Head of caudate nucleus (tissue), 42 donors: ENCODE measurements at regions not wholly inside any gene's neighbourhood (a gene's known extent, or its start where the extent isn't known, plus 50 kb on each side); places are given as distances from the start of the nearest gene placed in this dataset.

Experiments used
- DNase-seq, 42 donors: peaks; one replicate each; pipeline versions ENCODE4 v3.0.0 to v3.0.0-alpha.2; 2020 to 2021; ENCODE audit warnings: mixed read lengths in 7 of 42
- intact Hi-C: fragments of 100-400 bp; cut with DNase I; formaldehyde crosslinking; loops from one replicate; pipeline ENCODE4 v1.15.0; 2022

GRCh38 chr3:193754719-193755118 lies 161.7 kb downstream of the OPA1 start:
- intact Hi-C loops, result no loop called here
- DNase-seq, result no peak

- intact Hi-C loops, result no loop called here
- DNase-seq, result no peak
Observed at GRCh38 chr3:193756536-193756935, 163.5 kb downstream of the OPA1 start.

DNA sequence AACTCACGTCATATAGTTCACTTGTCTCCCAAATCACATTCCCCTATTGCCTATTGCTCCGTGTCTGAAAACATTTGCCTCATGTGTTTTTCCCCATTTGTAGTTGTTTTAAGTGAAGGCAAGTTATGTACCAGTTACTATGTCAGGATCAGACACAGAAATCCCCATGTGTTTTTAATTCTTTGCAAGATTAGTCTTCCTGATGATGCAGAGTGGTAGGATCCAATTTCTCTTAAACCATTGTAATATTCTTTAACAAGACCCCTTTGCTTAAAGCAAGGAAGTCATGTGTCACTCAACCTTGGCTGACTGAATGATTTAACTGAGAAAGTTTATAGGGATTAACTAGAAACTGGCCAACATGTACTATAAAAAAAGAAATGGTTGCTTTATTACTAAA lies 164.4 kb downstream of the OPA1 start:
- intact Hi-C loops, result no loop called here
- DNase-seq, result no peak

DNA sequence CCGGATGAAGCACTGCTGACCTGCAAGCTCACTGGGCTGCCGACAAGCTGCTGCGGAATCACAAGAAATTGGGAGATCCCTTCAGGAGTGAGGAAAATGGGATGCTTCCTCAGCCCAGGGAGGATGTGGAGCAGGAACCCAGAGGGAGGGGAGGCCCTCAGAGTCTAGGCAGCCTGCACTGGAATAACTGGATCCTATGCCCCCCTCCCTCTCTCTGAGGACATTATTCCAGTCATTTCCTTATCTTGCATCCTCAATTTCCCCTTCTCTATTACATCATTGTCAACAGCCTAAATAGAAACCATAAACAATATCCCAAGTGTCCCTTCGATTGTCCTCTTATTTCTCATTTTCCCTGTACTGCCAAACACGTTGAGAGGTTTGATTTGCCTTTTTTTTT lies 169.0 kb downstream of the OPA1 start:
- DNase-seq, result no peak
- intact Hi-C loops, result no loop called here

GRCh38 chr3:193762657-193763056 lies 169.6 kb downstream of the OPA1 start:
- DNase-seq, result no peak
- intact Hi-C loops, result no loop called here

DNA sequence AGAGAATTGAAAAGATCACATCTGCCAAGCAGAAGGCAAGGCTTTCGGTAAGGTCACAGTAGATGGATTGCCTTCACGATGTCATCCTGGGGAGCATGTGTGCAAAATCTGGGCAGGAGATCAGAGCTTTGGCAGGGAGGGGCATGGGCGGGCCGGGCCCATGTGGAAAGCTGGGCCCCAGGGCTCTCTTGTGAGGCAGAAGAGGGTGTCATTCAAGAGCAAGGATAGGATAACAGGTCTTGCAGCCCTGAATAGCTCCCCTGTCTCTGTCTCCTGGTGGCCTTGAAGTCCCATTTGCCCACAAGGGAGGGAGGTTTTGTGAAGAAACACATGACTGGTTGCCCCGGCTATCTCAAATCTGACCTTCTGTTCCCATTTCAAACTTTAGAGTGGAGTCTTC lies 172.0 kb downstream of the OPA1 start:
- DNase-seq, result peak in 1 of 42 donors; percentile 20
- intact Hi-C loops, result no loop called here

DNA sequence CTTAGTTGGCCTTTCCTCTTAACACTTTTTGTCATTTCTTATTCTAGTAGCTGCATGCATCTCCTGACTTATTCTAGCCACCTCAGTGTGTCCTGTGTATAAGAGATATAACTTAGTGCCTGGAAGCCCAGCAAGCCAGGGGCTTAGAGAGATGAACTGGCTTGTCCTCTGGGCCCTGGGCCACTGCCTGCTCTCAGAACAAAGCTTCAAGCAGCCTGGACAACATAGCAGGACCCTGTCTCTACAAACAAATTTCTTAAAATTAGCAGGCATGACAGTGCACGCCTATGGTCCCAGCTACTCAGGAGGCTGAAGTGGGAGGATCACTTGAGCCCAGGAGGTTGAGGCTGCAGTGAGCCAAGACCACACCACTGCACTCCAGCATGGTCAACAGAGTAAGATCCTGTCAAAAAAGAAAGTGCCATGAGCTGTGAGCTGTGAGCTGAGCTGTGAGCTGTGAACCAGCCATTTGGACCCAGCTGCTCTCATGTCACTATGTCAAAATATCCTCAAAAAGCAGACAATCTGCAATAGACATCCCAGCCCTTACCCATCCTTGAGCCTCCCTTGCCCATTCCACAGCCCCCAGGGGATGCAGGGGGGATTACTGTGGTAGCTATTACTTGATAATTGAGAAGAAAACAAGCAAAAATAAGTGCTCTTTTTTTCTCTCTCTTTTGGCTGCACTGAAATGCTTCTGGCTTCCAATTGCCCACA lies 174.5 kb downstream of the OPA1 start:
- peak in 2 of 42 donors; percentile 4 to 25 for DNase-seq
- intact Hi-C loops, result no loop called here

- intact Hi-C loops, result no loop called here
- DNase-seq, result peak in 1 of 42 donors; percentile 12
Observed at GRCh38 chr3:193768070-193768394, 175.0 kb downstream of the OPA1 start.

DNA sequence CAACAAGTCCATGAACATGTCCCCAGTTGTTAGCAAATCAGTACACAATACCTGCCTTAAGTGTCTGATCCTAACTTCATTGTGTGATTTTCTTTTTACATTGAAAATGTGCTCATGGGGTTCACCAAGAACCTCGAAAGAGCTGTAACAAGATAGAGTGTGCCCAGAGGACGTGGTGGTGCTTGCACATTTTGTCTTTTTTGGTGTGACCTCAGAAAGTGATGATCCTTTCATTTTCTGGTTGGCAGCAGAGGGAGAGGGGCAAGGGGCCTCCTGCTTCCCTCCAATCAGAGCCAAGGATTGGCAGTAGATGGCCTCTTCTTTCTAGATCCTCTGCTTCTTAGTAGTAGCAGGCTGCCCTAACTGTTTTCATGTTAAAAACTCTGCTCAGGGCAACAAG lies 176.4 kb downstream of the OPA1 start:
- DNase-seq, result peak in 2 of 42 donors; percentile 10 to 13
- intact Hi-C loops, result no loop called here

DNA sequence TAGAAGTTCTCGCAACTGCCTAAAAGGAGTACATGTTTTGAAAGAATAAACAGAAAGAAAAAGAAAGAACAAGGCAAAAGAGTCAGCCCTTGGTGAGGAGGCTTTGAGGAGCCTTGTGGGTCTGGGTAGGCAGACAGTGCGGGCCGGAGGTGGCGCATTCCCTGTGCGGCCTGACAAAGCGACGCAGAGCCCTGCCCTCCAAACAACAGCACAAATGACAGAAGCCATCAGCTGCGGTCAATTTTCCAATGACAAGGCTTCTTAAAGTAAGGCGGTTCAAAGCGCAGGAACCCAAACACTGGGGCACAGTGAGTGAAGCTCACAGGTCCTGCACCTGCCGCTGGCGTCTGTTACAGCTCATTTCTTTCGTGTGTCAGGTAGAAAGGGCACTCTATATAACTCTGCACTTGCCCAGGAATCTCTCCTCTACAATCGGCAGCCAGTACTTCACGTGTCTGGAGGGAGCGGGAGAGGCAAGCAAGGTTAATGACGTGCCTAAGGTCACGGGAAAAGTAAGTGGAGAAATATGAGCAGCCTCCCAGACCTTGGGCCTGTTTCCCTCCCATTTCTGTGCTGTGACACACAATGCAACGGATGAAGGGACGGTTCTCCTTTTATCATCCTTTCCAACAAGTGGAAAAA lies 178.1 kb downstream of the OPA1 start:
- intact Hi-C loops, result no loop called here
- peak in 2 of 42 donors; percentile 22 to 38 for DNase-seq

GRCh38 chr3:193771653-193772421 lies 178.8 kb downstream of the OPA1 start:
- peak in 2 of 42 donors; percentile 4 to 24 for DNase-seq
- intact Hi-C loops, result no loop called here

DNA sequence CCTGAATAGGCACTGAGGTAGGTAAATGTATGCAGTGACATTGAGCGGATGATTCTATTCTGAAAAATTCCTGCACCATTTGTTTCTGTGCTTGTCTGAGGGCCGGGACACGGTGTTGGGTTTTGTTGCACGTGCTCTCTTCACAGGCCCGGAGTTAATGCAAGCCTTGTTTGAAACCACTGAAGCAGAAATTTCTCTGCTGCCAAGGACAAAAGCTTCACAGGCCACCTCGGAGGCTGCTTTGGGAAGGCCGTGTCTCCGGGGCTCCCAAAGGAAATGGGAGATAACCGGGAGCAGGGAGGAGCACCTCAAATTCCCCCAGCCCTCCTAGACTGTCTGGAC lies 179.4 kb downstream of the OPA1 start:
- peak in 4 of 42 donors; percentile 12 to 43 (median 28) for DNase-seq
- intact Hi-C loops, result no loop called here

- peak in 2 of 42 donors; percentile 27 to 33 for DNase-seq
- intact Hi-C loops, result no loop called here
Observed at GRCh38 chr3:193773266-193774220, 180.5 kb downstream of the OPA1 start.

DNA sequence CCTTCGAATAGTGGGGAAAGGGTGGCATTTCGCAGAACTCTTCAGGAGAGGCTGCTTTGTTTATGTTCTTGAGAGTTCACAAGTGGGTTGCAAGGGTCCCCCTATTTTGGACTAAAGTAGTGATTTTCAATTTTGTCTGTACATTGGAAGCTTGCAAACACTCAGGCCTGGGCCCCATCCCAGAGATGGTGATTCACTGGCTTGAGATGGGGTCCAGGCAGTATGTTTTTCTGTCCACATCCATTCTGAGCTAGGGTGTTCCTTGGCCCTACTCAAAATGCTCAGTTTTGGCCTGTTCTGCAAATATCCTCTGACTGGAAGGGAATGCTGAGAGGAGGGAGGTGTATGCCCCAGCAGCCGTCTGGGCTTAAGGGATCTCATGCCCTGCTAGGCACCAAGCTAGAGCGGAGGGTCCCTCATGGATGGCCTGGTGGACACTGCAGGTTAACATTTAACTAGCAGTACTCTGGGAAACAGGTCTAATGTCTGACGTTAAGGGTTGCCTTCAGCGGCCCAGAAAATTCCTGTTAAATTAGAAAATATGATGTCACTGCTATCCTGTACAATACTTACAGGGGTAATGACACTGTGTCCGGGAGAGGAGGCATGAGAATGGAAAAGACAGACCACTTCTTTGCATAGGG lies 181.4 kb downstream of the OPA1 start:
- peak in 2 of 42 donors; percentile 23 to 24 for DNase-seq

GRCh38 chr3:193774916-193775285 lies 181.9 kb downstream of the OPA1 start:
- intact Hi-C loops, result no loop called here
- DNase-seq, result no peak

More for the DNA sequence above, 181.4 kb downstream of the OPA1 start:
- intact Hi-C loops, result no loop called here

DNA sequence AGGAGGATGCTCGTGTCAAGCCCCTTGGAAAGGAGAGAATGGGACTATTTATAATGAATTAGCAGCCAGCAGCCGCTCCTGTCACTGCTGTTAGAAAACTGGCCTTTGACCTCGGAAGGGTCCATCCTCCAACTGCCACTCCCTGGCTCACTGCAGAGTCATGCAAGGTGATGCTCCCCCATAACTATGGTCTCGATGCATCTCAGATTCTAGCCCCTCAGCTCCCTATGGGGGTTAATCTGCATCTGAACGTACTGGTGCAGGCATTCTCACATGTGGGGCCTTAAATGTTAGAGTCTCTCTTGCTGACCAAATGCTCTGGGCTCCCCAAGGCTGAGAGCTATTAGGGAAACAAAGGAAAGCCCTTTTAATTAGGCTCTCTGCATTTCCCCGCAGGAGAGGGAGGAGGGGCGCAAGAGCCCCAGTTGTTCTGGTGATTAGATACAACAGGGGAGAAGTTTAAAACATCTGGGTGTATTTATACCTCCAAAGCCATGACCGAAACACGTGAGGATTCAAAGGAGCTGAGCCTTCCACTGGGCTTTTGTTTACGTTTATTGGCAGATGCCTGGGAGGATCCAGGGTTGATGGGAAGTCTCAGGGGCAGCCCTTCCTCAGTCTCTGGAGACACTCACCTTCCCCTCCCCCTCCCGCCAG lies 182.5 kb downstream of the OPA1 start:
- intact Hi-C loops, result no loop called here
- no peak for DNase-seq

DNA sequence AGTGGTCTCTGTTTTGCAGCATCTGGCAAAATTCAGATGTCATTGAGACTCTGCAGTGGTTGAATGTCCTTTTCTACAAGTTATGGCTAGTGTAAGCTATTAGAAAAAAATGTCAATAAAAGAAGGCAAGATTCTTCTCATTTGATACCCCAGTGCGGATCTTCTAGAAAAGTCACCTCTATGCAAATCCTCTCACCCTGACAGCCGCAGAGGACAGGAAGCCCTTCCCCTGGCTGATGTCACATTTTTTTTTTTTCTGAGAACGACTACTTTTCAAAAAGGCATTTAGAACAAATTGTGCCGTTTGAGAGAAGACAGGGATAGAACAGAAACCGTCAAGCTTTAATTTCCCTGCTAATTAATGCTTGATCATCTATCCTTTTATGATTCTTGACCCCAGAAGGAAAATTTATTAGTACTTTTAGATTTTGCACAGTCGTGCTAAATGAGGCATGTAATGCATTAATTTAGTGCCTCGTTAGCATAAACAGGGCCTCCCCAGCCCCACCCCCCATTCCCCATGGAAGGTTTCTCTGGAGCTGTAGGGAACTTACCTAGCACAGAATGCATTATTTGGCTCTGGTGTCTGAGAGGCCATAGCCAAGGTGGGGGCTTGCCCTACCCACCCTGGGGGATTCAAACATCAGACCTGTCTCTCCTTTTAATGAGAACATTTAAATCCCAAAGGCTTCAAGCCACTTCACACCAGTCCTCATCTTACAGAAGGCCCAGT lies 183.8 kb downstream of the OPA1 start:
- DNase-seq, result no peak
- intact Hi-C loops, result no loop called here

GRCh38 chr3:193777524-193777923 lies 184.5 kb downstream of the OPA1 start:
- intact Hi-C loops, result no loop called here
- DNase-seq, result no peak
